Breast epithelium (tissue), 3 donors: ENCODE measurements at regions not wholly inside any gene's neighbourhood (a gene's known extent, or its start where the extent isn't known, plus 50 kb on each side); places are given as distances from the start of the nearest gene placed in this dataset.

Experiments
- POLR2A ChIP-seq: fragments of 450-650 bp; IDR thresholded peaks from one replicate; pipeline ENCODE4 v1.6.1; 2016; ENCODE audit warnings: antibody characterized with exemption, mild to moderate bottlenecking, moderate library complexity
- POLR2AphosphoS5 ChIP-seq, 3 donors: sonication (generic); formaldehyde crosslinking; IDR thresholded peaks; one replicate each; pipeline ENCODE4 v1.6.1; 2017; ENCODE audit warnings: antibody characterized with exemption in 3 of 3
- TF ChIP-seq, protein P1 (sequence below), 3 donors: fragments of 450-650 bp; IDR thresholded peaks; one replicate each; pipeline ENCODE4 v1.5.1; 2016 to 2017; ENCODE audit warnings: antibody characterized with exemption in 3 of 3, mild to moderate bottlenecking in 3 of 3, moderate library complexity in 3 of 3

DNA sequence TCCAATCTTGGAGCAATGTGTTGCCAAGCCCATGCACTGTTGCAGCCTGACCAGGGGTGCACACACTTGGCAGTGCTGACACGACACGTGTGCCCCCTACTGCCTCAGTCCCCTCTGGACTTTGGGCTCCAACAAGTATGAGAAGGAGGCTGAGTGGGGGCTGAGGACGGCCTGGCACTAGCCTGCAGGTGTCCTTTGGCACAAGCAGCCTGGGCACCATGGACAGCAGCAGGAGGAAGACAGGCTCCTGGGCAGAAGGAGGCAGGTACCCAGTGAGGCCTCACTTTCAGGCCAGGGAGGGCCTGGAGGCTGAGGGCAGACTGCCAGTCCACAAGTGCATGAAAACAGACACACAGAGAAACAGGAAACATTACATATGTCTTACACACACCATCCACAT, 1702.9 kb upstream of the B3GALT2 start:
- TF ChIP-seq, protein P1, sequence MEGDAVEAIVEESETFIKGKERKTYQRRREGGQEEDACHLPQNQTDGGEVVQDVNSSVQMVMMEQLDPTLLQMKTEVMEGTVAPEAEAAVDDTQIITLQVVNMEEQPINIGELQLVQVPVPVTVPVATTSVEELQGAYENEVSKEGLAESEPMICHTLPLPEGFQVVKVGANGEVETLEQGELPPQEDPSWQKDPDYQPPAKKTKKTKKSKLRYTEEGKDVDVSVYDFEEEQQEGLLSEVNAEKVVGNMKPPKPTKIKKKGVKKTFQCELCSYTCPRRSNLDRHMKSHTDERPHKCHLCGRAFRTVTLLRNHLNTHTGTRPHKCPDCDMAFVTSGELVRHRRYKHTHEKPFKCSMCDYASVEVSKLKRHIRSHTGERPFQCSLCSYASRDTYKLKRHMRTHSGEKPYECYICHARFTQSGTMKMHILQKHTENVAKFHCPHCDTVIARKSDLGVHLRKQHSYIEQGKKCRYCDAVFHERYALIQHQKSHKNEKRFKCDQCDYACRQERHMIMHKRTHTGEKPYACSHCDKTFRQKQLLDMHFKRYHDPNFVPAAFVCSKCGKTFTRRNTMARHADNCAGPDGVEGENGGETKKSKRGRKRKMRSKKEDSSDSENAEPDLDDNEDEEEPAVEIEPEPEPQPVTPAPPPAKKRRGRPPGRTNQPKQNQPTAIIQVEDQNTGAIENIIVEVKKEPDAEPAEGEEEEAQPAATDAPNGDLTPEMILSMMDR (IDR thresholded peaks at IDR 0.05): no peak
- TF ChIP-seq POLR2A (no peak), POLR2AphosphoS5 (IDR thresholded peaks at IDR 0.05) (no peak)
